GM12878 (cell line): ENCODE measurements at regions not wholly inside any gene's neighbourhood (a gene's known extent, or its start where the extent isn't known, plus 50 kb on each side); places are given as distances from the start of the nearest gene placed in this dataset.

Source experiments
- CBX5 ChIP-seq: sonication (generic); IDR thresholded peaks from 2 replicates; pipeline ENCODE4 v1.6.1; 2016; ENCODE audit warnings: low read depth, moderate library complexity, mild to moderate bottlenecking, inconsistent platforms
- CEBPB ChIP-seq, 2 experiments: fragments of 150-350 bp in 1 of 2; IDR thresholded peaks; 2 replicates each; pipeline ENCODE4 v1.6.1; 2012 to 2014; ENCODE audit warnings: low read depth in 2 of 2, low read length in 2 of 2, borderline replicate concordance in 1 of 2, inconsistent platforms in 1 of 2
- CHD2 ChIP-seq: IDR thresholded peaks from 2 replicates; pipeline ENCODE4 v1.6.1; 2011; ENCODE audit warnings: low read depth, low read length, improper control_type of control experiment, borderline replicate concordance
- CREB1 ChIP-seq: IDR thresholded peaks from 2 replicates; pipeline ENCODE4 v1.6.1; 2012; ENCODE audit warnings: low read depth, mild to moderate bottlenecking, inconsistent platforms
- ETV6 ChIP-seq, 2 experiments: fragments of 450-650 bp in 1 of 2; IDR thresholded peaks in 1 of 2; conservative IDR thresholded peaks in 1 of 2; 2 replicates each; pipeline ENCODE4 v1.6.1; 2014; ENCODE audit warnings: antibody characterized with exemption in 1 of 2, borderline replicate concordance in 1 of 2, low read depth in 1 of 2, mild to moderate bottlenecking in 1 of 2, moderate library complexity in 1 of 2
- GATAD2B ChIP-seq: fragments of 450-650 bp; conservative IDR thresholded peaks from 2 replicates; pipeline ENCODE4 v1.6.1; 2017; ENCODE audit warnings: low read depth, mild to moderate bottlenecking, moderate library complexity
- IRF4 ChIP-seq: IDR thresholded peaks from 2 replicates; pipeline ENCODE4 v1.6.1; 2011; ENCODE audit warnings: low read depth, low read length
- JUNB ChIP-seq: IDR thresholded peaks from 2 replicates; pipeline ENCODE4 v1.6.1; 2016; ENCODE audit warnings: antibody characterized with exemption, mild to moderate bottlenecking
- NFYA ChIP-seq: IDR thresholded peaks from 2 replicates; pipeline ENCODE4 v1.6.1; 2011; ENCODE audit warnings: low read depth, mild to moderate bottlenecking, low read length, improper control_type of control experiment, borderline replicate concordance
- NFYB ChIP-seq: IDR thresholded peaks from 2 replicates; pipeline ENCODE4 v1.6.1; 2011; ENCODE audit warnings: low read depth, mild to moderate bottlenecking, low read length, improper control_type of control experiment, moderate library complexity; ENCODE audit not compliant: insufficient read depth
- NR2C2 ChIP-seq: IDR thresholded peaks from 2 replicates; pipeline ENCODE4 v1.6.1; 2011; ENCODE audit warnings: borderline replicate concordance, low read depth; ENCODE audit not compliant: control insufficient read depth, insufficient read length
- NR2F1 ChIP-seq: fragments of 450-650 bp; conservative IDR thresholded peaks from 2 replicates; pipeline ENCODE4 v1.6.1; 2017; ENCODE audit warnings: mild to moderate bottlenecking
- PAX5 ChIP-seq: IDR thresholded peaks from 2 replicates; pipeline ENCODE4 v1.6.1; 2011; ENCODE audit warnings: low read depth, low read length, borderline replicate concordance
- POLR2A ChIP-seq: IDR thresholded peaks from 2 replicates; pipeline ENCODE4 v1.6.1; 2011; ENCODE audit warnings: low read depth, mild to moderate bottlenecking, low read length
- POU2F2 ChIP-seq: IDR thresholded peaks from 3 replicates; pipeline ENCODE4 v1.6.1; 2011; ENCODE audit warnings: low read depth, mild to moderate bottlenecking, low read length, borderline replicate concordance
- RB1 ChIP-seq: fragments of 450-650 bp; formaldehyde crosslinking; IDR thresholded peaks from 2 replicates; pipeline ENCODE4 v1.6.1; 2017; ENCODE audit warnings: mild to moderate bottlenecking, borderline replicate concordance
- RUNX3 ChIP-seq: IDR thresholded peaks from 2 replicates; pipeline ENCODE4 v1.6.1; 2012; ENCODE audit warnings: low read length, inconsistent platforms
- SMC3 ChIP-seq: IDR thresholded peaks from 2 replicates; pipeline ENCODE4 v1.6.1; 2011; ENCODE audit warnings: low read length, improper control_type of control experiment, borderline replicate concordance
- TAF1 ChIP-seq: IDR thresholded peaks from 2 replicates; pipeline ENCODE4 v1.6.1; 2011; ENCODE audit warnings: mild to moderate bottlenecking, low read depth, low read length, borderline replicate concordance
- TBL1XR1 ChIP-seq: IDR thresholded peaks from 2 replicates; pipeline ENCODE4 v1.6.1; 2012; ENCODE audit warnings: low read depth, low read length, improper control_type of control experiment
- TF ChIP-seq, protein P1 (sequence below): fragments of 450-650 bp; formaldehyde crosslinking; IDR thresholded peaks from 2 replicates; pipeline ENCODE4 v1.4.0; 2020; ENCODE audit warnings: mild to moderate bottlenecking, moderate library complexity
- TF ChIP-seq, protein P2 (sequence below): fragments of 450-650 bp; conservative IDR thresholded peaks from 2 replicates; pipeline ENCODE4 v1.6.1; 2017; ENCODE audit warnings: mild to moderate bottlenecking, moderate library complexity
- TF ChIP-seq, protein P3 (sequence below): fragments of 450-650 bp; IDR thresholded peaks from 2 replicates; pipeline ENCODE4 v1.6.1; 2016; ENCODE audit warnings: mild to moderate bottlenecking

DNA sequence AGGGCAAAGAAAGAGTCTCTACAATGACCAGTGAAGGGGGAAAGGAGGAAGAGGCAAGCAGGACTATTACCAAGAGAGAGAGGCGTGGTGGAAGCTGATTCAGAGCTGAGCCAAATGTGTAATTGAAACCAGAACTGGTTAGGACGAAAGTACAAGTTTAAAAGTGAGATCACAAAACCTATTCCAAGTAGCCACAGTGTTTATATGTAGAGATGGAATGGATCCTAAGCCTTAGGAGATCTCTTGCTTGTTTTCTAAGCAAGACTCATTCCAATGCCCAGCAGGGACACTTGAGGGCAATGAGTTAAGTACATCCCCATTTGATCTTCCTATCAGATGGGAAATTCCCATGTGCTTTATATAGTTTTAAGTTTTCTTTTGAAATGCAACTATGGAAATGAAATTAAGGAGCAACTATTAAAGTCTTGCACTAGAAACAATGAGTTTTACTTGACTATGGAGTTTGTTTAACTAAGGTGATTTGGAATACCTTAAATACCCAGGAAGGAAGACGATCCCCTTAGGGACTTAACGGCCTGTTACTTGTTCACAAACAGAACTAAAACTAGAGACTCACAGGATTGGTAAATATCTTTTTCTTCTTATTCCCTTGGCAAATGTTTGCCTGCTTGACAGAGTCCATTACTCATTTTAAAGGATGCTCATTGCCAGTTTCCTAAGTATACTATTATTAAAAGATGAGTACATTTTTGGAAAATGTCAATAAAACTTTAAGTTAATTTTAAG is 51.1 kb upstream of the SNX2 start (continued):
- TF ChIP-seq, protein P1, sequence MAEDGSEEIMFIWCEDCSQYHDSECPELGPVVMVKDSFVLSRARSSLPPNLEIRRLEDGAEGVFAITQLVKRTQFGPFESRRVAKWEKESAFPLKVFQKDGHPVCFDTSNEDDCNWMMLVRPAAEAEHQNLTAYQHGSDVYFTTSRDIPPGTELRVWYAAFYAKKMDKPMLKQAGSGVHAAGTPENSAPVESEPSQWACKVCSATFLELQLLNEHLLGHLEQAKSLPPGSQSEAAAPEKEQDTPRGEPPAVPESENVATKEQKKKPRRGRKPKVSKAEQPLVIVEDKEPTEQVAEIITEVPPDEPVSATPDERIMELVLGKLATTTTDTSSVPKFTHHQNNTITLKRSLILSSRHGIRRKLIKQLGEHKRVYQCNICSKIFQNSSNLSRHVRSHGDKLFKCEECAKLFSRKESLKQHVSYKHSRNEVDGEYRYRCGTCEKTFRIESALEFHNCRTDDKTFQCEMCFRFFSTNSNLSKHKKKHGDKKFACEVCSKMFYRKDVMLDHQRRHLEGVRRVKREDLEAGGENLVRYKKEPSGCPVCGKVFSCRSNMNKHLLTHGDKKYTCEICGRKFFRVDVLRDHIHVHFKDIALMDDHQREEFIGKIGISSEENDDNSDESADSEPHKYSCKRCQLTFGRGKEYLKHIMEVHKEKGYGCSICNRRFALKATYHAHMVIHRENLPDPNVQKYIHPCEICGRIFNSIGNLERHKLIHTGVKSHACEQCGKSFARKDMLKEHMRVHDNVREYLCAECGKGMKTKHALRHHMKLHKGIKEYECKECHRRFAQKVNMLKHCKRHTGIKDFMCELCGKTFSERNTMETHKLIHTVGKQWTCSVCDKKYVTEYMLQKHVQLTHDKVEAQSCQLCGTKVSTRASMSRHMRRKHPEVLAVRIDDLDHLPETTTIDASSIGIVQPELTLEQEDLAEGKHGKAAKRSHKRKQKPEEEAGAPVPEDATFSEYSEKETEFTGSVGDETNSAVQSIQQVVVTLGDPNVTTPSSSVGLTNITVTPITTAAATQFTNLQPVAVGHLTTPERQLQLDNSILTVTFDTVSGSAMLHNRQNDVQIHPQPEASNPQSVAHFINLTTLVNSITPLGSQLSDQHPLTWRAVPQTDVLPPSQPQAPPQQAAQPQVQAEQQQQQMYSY (CRISPR knock-in tag), result no peak
- TF ChIP-seq, protein P2, sequence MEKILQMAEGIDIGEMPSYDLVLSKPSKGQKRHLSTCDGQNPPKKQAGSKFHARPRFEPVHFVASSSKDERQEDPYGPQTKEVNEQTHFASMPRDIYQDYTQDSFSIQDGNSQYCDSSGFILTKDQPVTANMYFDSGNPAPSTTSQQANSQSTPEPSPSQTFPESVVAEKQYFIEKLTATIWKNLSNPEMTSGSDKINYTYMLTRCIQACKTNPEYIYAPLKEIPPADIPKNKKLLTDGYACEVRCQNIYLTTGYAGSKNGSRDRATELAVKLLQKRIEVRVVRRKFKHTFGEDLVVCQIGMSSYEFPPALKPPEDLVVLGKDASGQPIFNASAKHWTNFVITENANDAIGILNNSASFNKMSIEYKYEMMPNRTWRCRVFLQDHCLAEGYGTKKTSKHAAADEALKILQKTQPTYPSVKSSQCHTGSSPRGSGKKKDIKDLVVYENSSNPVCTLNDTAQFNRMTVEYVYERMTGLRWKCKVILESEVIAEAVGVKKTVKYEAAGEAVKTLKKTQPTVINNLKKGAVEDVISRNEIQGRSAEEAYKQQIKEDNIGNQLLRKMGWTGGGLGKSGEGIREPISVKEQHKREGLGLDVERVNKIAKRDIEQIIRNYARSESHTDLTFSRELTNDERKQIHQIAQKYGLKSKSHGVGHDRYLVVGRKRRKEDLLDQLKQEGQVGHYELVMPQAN, result no peak
- TF ChIP-seq IRF4 (peak; percentile 61; the same call in 1 of the 2 replicates), POLR2A (no peak), NR2F1 (no peak), CREB1 (peak; percentile 60; the same call in 1 of the 2 replicates), CEBPB (IDR thresholded peaks at IDR 0.05; ENCODE audit: borderline replicate concordance in 1 of 2, low read depth in 2 of 2, low read length in 2 of 2) (peak in 1 of 2 experiments; percentile 29; a peak in 1 of 4 replicates), NFYA (no peak), RUNX3 (peak; percentile 88), SMC3 (peak; percentile 7; the same call in 1 of the 2 replicates), TAF1 (no peak), RB1 (no peak), NFYB (no peak), PAX5 (peak; percentile 58), GATAD2B (no peak), POU2F2 (peak; percentile 52; the same call in 1 of the 3 replicates), NR2C2 (no peak), JUNB (peak; percentile 81), TBL1XR1 (0 out of 2 replicates have a peak, but pooled peaks have one; percentile 49), CBX5 (peak; percentile 72; the same call in 1 of the 2 replicates), CHD2 (no peak), ETV6 (conservative IDR thresholded peaks at IDR 0.05 in 1 of 2, IDR thresholded peaks at IDR 0.05 in 1 of 2; ENCODE audit: borderline replicate concordance in 1 of 2, low read depth in 1 of 2) (peak in 1 of 2 experiments; percentile 98; a peak in 2 of 4 replicates)
- TF ChIP-seq, protein P3, sequence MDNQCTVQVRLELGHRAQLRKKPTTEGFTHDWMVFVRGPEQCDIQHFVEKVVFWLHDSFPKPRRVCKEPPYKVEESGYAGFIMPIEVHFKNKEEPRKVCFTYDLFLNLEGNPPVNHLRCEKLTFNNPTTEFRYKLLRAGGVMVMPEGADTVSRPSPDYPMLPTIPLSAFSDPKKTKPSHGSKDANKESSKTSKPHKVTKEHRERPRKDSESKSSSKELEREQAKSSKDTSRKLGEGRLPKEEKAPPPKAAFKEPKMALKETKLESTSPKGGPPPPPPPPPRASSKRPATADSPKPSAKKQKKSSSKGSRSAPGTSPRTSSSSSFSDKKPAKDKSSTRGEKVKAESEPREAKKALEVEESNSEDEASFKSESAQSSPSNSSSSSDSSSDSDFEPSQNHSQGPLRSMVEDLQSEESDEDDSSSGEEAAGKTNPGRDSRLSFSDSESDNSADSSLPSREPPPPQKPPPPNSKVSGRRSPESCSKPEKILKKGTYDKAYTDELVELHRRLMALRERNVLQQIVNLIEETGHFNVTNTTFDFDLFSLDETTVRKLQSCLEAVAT, result 0 out of 2 replicates have a peak, but pooled peaks have one; percentile 25
